CD8-positive, alpha-beta memory T cell (primary cell): ENCODE measurements at regions not wholly inside any gene's neighbourhood (a gene's known extent, or its start where the extent isn't known, plus 50 kb on each side); places are given as distances from the start of the nearest gene placed in this dataset.
"Not testable (repeated sequence)": the region's sequence is repeated elsewhere in the genome, so short reads cannot be mapped to it uniquely, and the experiment has no call there.

Source experiments
- CTCF ChIA-PET: fragments of 350-600 bp; sonication (Branson Sonifier 250); formaldehyde crosslinking; loops from one replicate; lab custom pipeline; 2021; ENCODE audit warnings: antibody characterized with exemption; lab: Charles Lee
- POLR2A ChIA-PET: fragments of 350-600 bp; sonication (Branson Sonifier 250); formaldehyde crosslinking; loops from one replicate; lab custom pipeline; 2021; ENCODE audit warnings: antibody characterized with exemption; lab: Charles Lee
- DNase-seq, 5 donors: peaks; one replicate each; pipeline versions ENCODE4 v3.0.0 to v3.0.0-alpha.2; 2020 to 2022; ENCODE audit warnings: mixed read lengths in 1 of 5
- H3K27ac ChIP-seq: one replicate; pipeline ENCODE4 v1.7.0; 2013; ENCODE audit warnings: low read depth, mild to moderate bottlenecking, low read length, moderate library complexity
- H3K27me3 ChIP-seq: 2 replicates; pipeline ENCODE4 v1.7.0; 2013; ENCODE audit warnings: low read length, mild to moderate bottlenecking; ENCODE audit not compliant: insufficient read depth, poor library complexity, severe bottlenecking
- H3K36me3 ChIP-seq: 2 replicates; pipeline ENCODE4 v1.7.0; 2013; ENCODE audit warnings: mild to moderate bottlenecking, low read length, moderate library complexity; ENCODE audit not compliant: insufficient read depth
- H3K4me1 ChIP-seq: 2 replicates; pipeline ENCODE4 v1.7.0; 2013; ENCODE audit warnings: mild to moderate bottlenecking, low read length, moderate library complexity; ENCODE audit not compliant: insufficient read depth
- H3K4me3 ChIP-seq: 2 replicates; pipeline ENCODE4 v1.7.0; 2013; ENCODE audit warnings: mild to moderate bottlenecking, low read length
- H3K9me3 ChIP-seq: 2 replicates; pipeline ENCODE4 v1.7.0; 2013; ENCODE audit warnings: mild to moderate bottlenecking, low read length
- H3K27ac Mint-ChIP-seq, 8 donors: one replicate each; pipeline ENCODE4 v1.8.0; 2020 to 2021; ENCODE audit warnings: mixed read lengths in 8 of 8, mild to moderate bottlenecking in 6 of 8, inconsistent platforms in 3 of 8, moderate library complexity in 3 of 8
- H3K27me3 Mint-ChIP-seq, 2 donors: one replicate each; pipeline ENCODE4 v1.8.0; 2020 to 2021; ENCODE audit warnings: mixed read lengths in 2 of 2, mild to moderate bottlenecking in 1 of 2, moderate library complexity in 1 of 2
- H3K36me3 Mint-ChIP-seq, 3 donors: one replicate each; pipeline ENCODE4 v1.8.0; 2020 to 2021; ENCODE audit warnings: mixed read lengths in 3 of 3, inconsistent platforms in 1 of 3, mild to moderate bottlenecking in 1 of 3
- H3K4me1 Mint-ChIP-seq, 3 donors: one replicate each; pipeline ENCODE4 v1.8.0; 2020 to 2021; ENCODE audit warnings: mixed read lengths in 3 of 3, inconsistent platforms in 1 of 3, mild to moderate bottlenecking in 1 of 3
- H3K4me3 Mint-ChIP-seq, 7 donors: one replicate each; pipeline ENCODE4 v1.8.0; 2020 to 2021; ENCODE audit warnings: mixed read lengths in 7 of 7, mild to moderate bottlenecking in 6 of 7, moderate library complexity in 4 of 7, inconsistent platforms in 2 of 7
- H3K9me3 Mint-ChIP-seq, 5 donors: one replicate each; pipeline ENCODE4 v1.8.0; 2020 to 2022; ENCODE audit warnings: mixed read lengths in 5 of 5, mild to moderate bottlenecking in 3 of 5, moderate library complexity in 2 of 5, inconsistent platforms in 1 of 5

GRCh38 chr2:145910416-145910815 is 1390.5 kb upstream of the ZEB2 start:
- no peaks in the 10 kb centered on the region for H3K36me3 ChIP-seq
- Mint-ChIP-seq H3K27me3 (no peaks in the 10 kb centered on the region), H3K4me1 (no peaks in the 10 kb centered on the region), H3K36me3 (no peaks in the 10 kb centered on the region), H3K27ac (no peak overlapping the region), H3K9me3 (peaks cover 0 to 11% (median 0%) of the 10 kb centered on the region in 5 donors), H3K4me3 (no peak overlapping the region)
- DNase-seq, result no peak
- ChIA-PET CTCF (no interaction called here), POLR2A (no interaction called here)
- H3K27ac ChIP-seq, result no peak overlapping the region
- no peaks in the 10 kb centered on the region for H3K27me3 ChIP-seq
- no peak overlapping the region for H3K4me3 ChIP-seq
- H3K4me1 ChIP-seq, result no peaks in the 10 kb centered on the region
- H3K9me3 ChIP-seq, result no peaks in the 10 kb centered on the region

DNA sequence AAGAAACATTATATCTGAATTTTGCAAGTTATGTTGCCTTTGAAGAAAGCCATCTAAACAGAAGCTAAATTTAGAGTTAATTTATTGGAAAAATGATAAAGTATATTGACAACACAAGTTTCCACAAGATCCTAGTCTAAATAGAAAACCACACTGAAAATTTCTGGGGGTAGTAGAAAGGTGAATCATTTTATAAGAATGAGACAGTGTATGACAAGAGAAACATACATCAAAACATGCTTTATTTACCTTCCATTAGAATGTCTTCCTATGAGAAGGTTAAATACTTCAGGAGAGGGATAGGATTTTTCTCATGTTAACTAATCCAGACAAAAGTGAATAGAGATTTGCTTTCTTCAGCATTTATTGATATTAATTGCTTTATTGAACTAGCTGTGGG is 1389.8 kb upstream of the ZEB2 start:
- Mint-ChIP-seq H3K36me3 (no peaks in the 10 kb centered on the region), H3K27ac (no peak overlapping the region), H3K4me3 (no peak overlapping the region), H3K27me3 (no peaks in the 10 kb centered on the region), H3K9me3 (peaks cover 0 to 11% (median 0%) of the 10 kb centered on the region in 5 donors), H3K4me1 (no peaks in the 10 kb centered on the region)
- Histone ChIP-seq H3K27ac (no peak overlapping the region), H3K4me3 (no peak overlapping the region), H3K9me3 (no peaks in the 10 kb centered on the region), H3K36me3 (no peaks in the 10 kb centered on the region), H3K4me1 (no peaks in the 10 kb centered on the region), H3K27me3 (no peaks in the 10 kb centered on the region)
- POLR2A ChIA-PET, result no interaction called here
- CTCF ChIA-PET, result no interaction called here
- DNase-seq, result no peak

DNA sequence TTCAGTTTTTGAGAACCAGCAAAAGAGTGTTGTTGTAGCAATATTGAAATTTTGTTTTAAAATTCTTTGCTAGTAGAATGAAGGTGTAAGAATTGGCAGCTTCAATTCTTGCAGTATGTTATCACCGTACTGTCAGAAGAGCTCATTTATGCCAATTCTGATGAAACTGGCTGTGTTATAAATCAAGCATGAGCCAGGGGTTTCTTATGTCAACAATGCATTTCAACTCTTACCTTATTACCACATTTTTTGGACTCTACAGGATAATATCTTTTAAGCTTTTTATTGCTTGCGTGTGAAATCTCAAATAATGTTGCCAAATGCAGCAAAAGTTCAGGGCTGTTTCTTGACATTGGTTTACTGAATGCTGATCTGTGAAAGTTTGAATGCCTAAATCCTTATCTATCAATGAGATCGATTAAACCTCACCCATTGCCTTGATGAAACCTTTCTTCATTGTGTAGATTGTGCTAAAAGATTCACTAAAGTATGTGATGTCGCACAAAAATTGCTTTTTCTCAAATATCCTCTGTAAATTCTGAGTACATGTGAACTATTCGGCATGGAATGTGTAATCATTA is 1389.3 kb upstream of the ZEB2 start:
- no peaks in the 10 kb centered on the region for H3K9me3 ChIP-seq
- no peak overlapping the region for H3K4me3 ChIP-seq
- CTCF ChIA-PET, result no interaction called here
- H3K36me3 ChIP-seq, result no peaks in the 10 kb centered on the region
- Mint-ChIP-seq H3K4me3 (no peak overlapping the region), H3K27me3 (no peaks in the 10 kb centered on the region), H3K9me3 (peaks cover 0 to 11% (median 0%) of the 10 kb centered on the region in 5 donors), H3K36me3 (no peaks in the 10 kb centered on the region), H3K27ac (no peak overlapping the region), H3K4me1 (no peaks in the 10 kb centered on the region)
- H3K4me1 ChIP-seq, result no peaks in the 10 kb centered on the region
- POLR2A ChIA-PET, result no interaction called here
- H3K27ac ChIP-seq, result no peak overlapping the region
- no peak for DNase-seq
- no peaks in the 10 kb centered on the region for H3K27me3 ChIP-seq

GRCh38 chr2:145906354-145906753 is 1386.4 kb upstream of the ZEB2 start:
- Mint-ChIP-seq H3K27ac (no peak overlapping the region), H3K4me1 (no peaks in the 10 kb centered on the region), H3K27me3 (no peaks in the 10 kb centered on the region), H3K9me3 (peaks cover 0 to 12% (median 0%) of the 10 kb centered on the region in 5 donors), H3K36me3 (no peaks in the 10 kb centered on the region), H3K4me3 (no peak overlapping the region)
- H3K4me3 ChIP-seq, result no peak overlapping the region
- DNase-seq, result no peak
- no peaks in the 10 kb centered on the region for H3K4me1 ChIP-seq
- no peaks in the 10 kb centered on the region for H3K9me3 ChIP-seq
- no peaks in the 10 kb centered on the region for H3K27me3 ChIP-seq
- H3K36me3 ChIP-seq, result no peaks in the 10 kb centered on the region
- ChIA-PET CTCF (no interaction called here), POLR2A (no interaction called here)
- no peak overlapping the region for H3K27ac ChIP-seq

DNA sequence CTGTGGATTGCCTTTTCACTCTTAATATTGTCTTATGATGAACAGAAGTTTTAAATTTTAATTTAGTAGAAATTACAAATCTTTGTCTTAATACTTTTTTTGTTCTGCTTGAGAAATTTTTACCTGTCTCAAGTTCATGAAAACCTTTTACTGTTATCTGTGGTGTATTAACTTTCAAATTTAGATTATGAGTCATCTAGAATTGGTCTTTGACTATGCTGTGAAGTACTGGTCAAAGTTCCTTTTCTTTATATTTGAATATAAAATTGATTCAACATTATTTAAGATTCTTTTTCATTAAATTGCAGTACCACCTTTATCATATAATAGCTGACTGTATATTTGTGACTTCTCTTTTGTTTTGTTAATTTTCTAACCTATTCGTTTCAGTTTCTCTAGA is 1385.5 kb upstream of the ZEB2 start:
- Histone ChIP-seq H3K4me1 (no peaks in the 10 kb centered on the region), H3K36me3 (no peaks in the 10 kb centered on the region), H3K4me3 (no peak overlapping the region), H3K27ac (no peak overlapping the region), H3K27me3 (no peaks in the 10 kb centered on the region), H3K9me3 (no peaks in the 10 kb centered on the region)
- Mint-ChIP-seq H3K4me1 (no peaks in the 10 kb centered on the region), H3K4me3 (no peak overlapping the region), H3K27ac (no peak overlapping the region), H3K36me3 (no peaks in the 10 kb centered on the region), H3K9me3 (peaks cover 0 to 12% (median 2%) of the 10 kb centered on the region in 5 donors), H3K27me3 (no peaks in the 10 kb centered on the region)
- POLR2A ChIA-PET, result no interaction called here
- DNase-seq, result no peak
- CTCF ChIA-PET, result no interaction called here

DNA sequence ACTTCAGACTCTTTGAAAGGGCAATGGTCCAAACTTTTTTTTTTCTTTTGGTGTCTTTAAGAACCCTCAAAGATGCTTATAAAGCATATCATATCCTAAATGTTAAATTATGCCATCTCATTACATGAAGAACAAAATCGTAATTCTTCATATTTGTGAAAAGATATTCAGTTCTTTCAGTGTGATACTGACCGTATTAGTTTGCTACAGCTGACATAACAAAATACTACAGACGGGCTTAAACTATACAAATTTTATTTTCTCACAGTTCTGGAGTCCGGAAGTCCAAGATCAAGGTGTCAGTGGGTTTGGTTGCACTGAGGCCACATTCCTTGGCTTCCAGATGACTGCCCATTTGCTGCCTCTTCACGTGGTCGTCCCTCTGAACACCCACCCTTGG is 1377.2 kb upstream of the ZEB2 start:
- peaks cover 0 to 4% of the 10 kb centered on the region in 2 donors for H3K27me3 Mint-ChIP-seq
- POLR2A ChIA-PET, result no interaction called here
- CTCF ChIA-PET, result no interaction called here

GRCh38 chr2:145887915-145888314 is 1368.0 kb upstream of the ZEB2 start:
- Histone ChIP-seq H3K36me3 (no peaks in the 10 kb centered on the region), H3K4me1 (no peaks in the 10 kb centered on the region), H3K27ac (no peak overlapping the region), H3K4me3 (no peak overlapping the region), H3K27me3 (no peaks in the 10 kb centered on the region), H3K9me3 (no peaks in the 10 kb centered on the region)
- H3K9me3 Mint-ChIP-seq, result peaks cover 0 to 3% (median 0%) of the 10 kb centered on the region in 5 donors
- ChIA-PET POLR2A (no interaction called here), CTCF (no interaction called here)
- no peak overlapping the region for H3K27ac Mint-ChIP-seq
- H3K4me1 Mint-ChIP-seq, result no peaks in the 10 kb centered on the region
- H3K27me3 Mint-ChIP-seq, result no peaks in the 10 kb centered on the region
- no peaks in the 10 kb centered on the region for H3K36me3 Mint-ChIP-seq
- H3K4me3 Mint-ChIP-seq, result no peak overlapping the region
- no peak for DNase-seq

More for the DNA sequence above, 1377.2 kb upstream of the ZEB2 start:
- Histone ChIP-seq H3K9me3 (no peaks in the 10 kb centered on the region), H3K4me3 (no peak overlapping the region), H3K27me3 (no peaks in the 10 kb centered on the region), H3K4me1 (no peaks in the 10 kb centered on the region), H3K36me3 (no peaks in the 10 kb centered on the region), H3K27ac (no peak overlapping the region)
- Mint-ChIP-seq H3K27ac (no peak overlapping the region), H3K9me3 (peaks cover 0 to 8% (median 4%) of the 10 kb centered on the region in 5 donors), H3K4me3 (no peak overlapping the region), H3K36me3 (no peaks in the 10 kb centered on the region), H3K4me1 (no peaks in the 10 kb centered on the region)
- DNase-seq, result no peak

- H3K36me3 Mint-ChIP-seq, H3K27me3 Mint-ChIP-seq, H3K4me1 Mint-ChIP-seq, H3K4me3 Mint-ChIP-seq, H3K4me1 ChIP-seq, H3K9me3 ChIP-seq, H3K36me3 ChIP-seq, H3K27ac ChIP-seq, DNase-seq, CTCF ChIA-PET, H3K9me3 Mint-ChIP-seq, H3K4me3 ChIP-seq, H3K27me3 ChIP-seq, H3K27ac Mint-ChIP-seq, POLR2A ChIA-PET: not testable (repeated sequence)
Measured at GRCh38 chr2:145880997-145881396, 1361.1 kb upstream of the ZEB2 start.

GRCh38 chr2:145875016-145875415 is 1355.1 kb upstream of the ZEB2 start:
- Mint-ChIP-seq H3K27me3 (no peaks in the 10 kb centered on the region), H3K27ac (no peak overlapping the region), H3K4me1 (no peaks in the 10 kb centered on the region), H3K4me3 (no peak overlapping the region), H3K36me3 (no peaks in the 10 kb centered on the region), H3K9me3 (peaks cover 0 to 6% (median 0%) of the 10 kb centered on the region in 5 donors)
- Histone ChIP-seq H3K27me3 (no peaks in the 10 kb centered on the region), H3K4me3 (no peak overlapping the region), H3K36me3 (no peaks in the 10 kb centered on the region), H3K4me1 (no peaks in the 10 kb centered on the region), H3K27ac (no peak overlapping the region), H3K9me3 (no peaks in the 10 kb centered on the region)
- ChIA-PET CTCF (no interaction called here), POLR2A (no interaction called here)
- no peak for DNase-seq
